ENCODE measurements at regions not wholly inside any gene's neighbourhood (a gene's known extent, or its start where the extent isn't known, plus 50 kb on each side); places are given as distances from the start of the nearest gene placed in this dataset.

DNA sequence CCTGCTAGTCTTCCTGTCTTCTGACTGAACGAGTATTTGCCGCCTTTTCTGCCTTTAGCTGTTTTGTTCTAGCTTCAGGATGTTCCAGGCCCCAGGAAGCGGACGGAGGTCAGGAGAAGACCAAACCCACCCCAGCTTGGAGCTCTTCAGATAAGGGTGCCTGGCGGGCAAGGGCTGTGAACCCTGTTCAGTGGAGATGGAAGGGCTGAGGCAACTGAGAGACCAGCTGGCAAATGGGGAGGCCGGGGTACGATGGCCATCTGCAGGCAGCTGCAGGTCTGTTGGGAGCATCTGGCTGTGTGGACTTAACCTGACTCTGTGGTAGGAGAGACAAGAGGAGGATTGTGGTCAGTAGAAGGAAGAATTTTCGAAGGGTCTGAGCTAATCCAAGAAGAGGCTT is 95.6 kb downstream of the CHST1 start (continued):
- TF ChIP-seq ATOH8 (CRISPR knock-in tag; IDR thresholded peaks at IDR 0.05; ENCODE audit: low read depth) (no peak), CBX2 (IDR thresholded peaks at IDR 0.05; ENCODE audit: borderline replicate concordance, low read depth) (no peak), CBX8 (IDR thresholded peaks at IDR 0.05) (no peak), BHLHE40 (IDR thresholded peaks at IDR 0.05; ENCODE audit: low read depth, low read length) (no peak), POLR2AphosphoS2 (conservative IDR thresholded peaks at IDR 0.05; ENCODE audit: low read length) (no peak), NR3C1 (IDR thresholded peaks at IDR 0.05) (no peak), SMC3 (IDR thresholded peaks at IDR 0.05) (no peak), PHF8 (IDR thresholded peaks at IDR 0.05; ENCODE audit: borderline replicate concordance, low read depth) (no peak), POLR2A (IDR thresholded peaks at IDR 0.05; ENCODE audit: low read length) (no peak), GATA3 (IDR thresholded peaks at IDR 0.05; ENCODE audit: borderline replicate concordance) (no peak)

DNA sequence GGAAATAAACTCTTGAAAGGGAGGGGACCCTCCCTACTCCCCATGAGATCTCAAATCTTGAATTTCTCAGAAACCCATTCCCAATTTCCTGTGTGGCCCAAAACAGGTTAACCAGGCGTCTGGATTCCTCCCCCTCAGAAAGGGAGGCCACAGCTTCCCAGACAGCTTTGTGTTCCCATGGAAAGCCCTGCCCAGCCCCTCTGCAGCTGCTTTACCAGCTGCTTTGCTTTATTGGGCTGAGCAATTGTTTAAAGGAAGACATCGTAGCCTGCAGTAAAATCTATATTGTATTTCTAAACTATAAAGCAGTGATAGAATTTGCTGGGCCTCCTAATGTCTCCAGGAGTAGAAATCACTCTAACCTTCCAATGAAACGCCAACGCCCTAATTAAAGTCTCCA is 97.4 kb downstream of the CHST1 start:
- H3K9me3 ChIP-seq = no peaks in the 10 kb centered on the region
- 27% methylated on average over 4 of the region's 4 CpGs for WGBS (ENCODE audit: missing lambda C conversion rate)
- CTCF ChIA-PET = no interaction called here

More for the DNA sequence above, 97.4 kb downstream of the CHST1 start:
- Histone ChIP-seq H3K4me3 (no peak overlapping the region), H3K27ac (no peak overlapping the region), H3K4me1 (no peaks in the 10 kb centered on the region), H3K4me2 (no peak overlapping the region)
- ATAC-seq (no peak), DNase-seq (ENCODE audit: low read depth in 1 of 2, low spot score in 1 of 2) (no peak), FAIRE-seq (no peak)
- POLR2A ChIA-PET = no interaction called here
- TF ChIP-seq CHD2 (IDR thresholded peaks at IDR 0.05; ENCODE audit: low read length, partially characterized antibody) (no peak), KDM1A (IDR thresholded peaks at IDR 0.05; ENCODE audit: low read depth) (no peak), SMC3 (IDR thresholded peaks at IDR 0.05) (no peak), RARB (CRISPR knock-in tag; IDR thresholded peaks at IDR 0.05) (no peak), ATOH8 (CRISPR knock-in tag; IDR thresholded peaks at IDR 0.05; ENCODE audit: low read depth) (no peak), RAD21 (conservative IDR thresholded peaks at IDR 0.05 in 1 of 2, IDR thresholded peaks at IDR 0.05 in 1 of 2) (no peak), EP300 (IDR thresholded peaks at IDR 0.05) (no peak), NPAS2 (CRISPR knock-in tag; IDR thresholded peaks at IDR 0.05; ENCODE audit: borderline replicate concordance) (no peak), EHMT2 (IDR thresholded peaks at IDR 0.05; ENCODE audit: low read depth) (no peak), TP53 (CRISPR knock-in tag; IDR thresholded peaks at IDR 0.05) (no peak), NFE2L2 (conservative IDR thresholded peaks at IDR 0.05; ENCODE audit: low read length) (no peak), E2F6 (IDR thresholded peaks at IDR 0.05; ENCODE audit: borderline replicate concordance, low read depth) (no peak), RFX5 (IDR thresholded peaks at IDR 0.05) (no peak), ZSCAN20 (CRISPR knock-in tag; IDR thresholded peaks at IDR 0.05) (no peak), FOSB (CRISPR knock-in tag; IDR thresholded peaks at IDR 0.05) (no peak)
- TF ChIP-seq, protein P1, sequence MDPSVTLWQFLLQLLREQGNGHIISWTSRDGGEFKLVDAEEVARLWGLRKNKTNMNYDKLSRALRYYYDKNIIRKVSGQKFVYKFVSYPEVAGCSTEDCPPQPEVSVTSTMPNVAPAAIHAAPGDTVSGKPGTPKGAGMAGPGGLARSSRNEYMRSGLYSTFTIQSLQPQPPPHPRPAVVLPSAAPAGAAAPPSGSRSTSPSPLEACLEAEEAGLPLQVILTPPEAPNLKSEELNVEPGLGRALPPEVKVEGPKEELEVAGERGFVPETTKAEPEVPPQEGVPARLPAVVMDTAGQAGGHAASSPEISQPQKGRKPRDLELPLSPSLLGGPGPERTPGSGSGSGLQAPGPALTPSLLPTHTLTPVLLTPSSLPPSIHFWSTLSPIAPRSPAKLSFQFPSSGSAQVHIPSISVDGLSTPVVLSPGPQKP (IDR thresholded peaks at IDR 0.05; ENCODE audit: low read depth, low read length) = no peak
- TF ChIP-seq, protein P2, sequence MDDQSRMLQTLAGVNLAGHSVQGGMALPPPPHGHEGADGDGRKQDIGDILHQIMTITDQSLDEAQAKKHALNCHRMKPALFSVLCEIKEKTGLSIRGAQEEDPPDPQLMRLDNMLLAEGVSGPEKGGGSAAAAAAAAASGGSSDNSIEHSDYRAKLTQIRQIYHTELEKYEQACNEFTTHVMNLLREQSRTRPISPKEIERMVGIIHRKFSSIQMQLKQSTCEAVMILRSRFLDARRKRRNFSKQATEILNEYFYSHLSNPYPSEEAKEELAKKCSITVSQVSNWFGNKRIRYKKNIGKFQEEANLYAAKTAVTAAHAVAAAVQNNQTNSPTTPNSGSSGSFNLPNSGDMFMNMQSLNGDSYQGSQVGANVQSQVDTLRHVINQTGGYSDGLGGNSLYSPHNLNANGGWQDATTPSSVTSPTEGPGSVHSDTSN (IDR thresholded peaks at IDR 0.05) = no peak
- TF ChIP-seq, protein P3, sequence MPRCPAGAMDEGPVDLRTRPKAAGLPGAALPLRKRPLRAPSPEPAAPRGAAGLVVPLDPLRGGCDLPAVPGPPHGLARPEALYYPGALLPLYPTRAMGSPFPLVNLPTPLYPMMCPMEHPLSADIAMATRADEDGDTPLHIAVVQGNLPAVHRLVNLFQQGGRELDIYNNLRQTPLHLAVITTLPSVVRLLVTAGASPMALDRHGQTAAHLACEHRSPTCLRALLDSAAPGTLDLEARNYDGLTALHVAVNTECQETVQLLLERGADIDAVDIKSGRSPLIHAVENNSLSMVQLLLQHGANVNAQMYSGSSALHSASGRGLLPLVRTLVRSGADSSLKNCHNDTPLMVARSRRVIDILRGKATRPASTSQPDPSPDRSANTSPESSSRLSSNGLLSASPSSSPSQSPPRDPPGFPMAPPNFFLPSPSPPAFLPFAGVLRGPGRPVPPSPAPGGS (IDR thresholded peaks at IDR 0.05) = no peak
